GM21576 (cell line): ENCODE measurements at regions not wholly inside any gene's neighbourhood (a gene's known extent, or its start where the extent isn't known, plus 50 kb on each side); places are given as distances from the start of the nearest gene placed in this dataset.
A peak's percentile ranks its signal among the peaks of the same experiment; 100 is the strongest.
"Not testable (repeated sequence)": the region's sequence is repeated elsewhere in the genome, so short reads cannot be mapped to it uniquely, and the experiment has no call there.

ENCODE experiments used
- ATAC-seq: cut with Tn5 transposase; IDR thresholded peaks from one replicate; pipeline ENCODE4 v1.9.1; 2021; ENCODE audit warnings: mild to moderate bottlenecking, moderate library complexity; ENCODE audit not compliant: unreplicated experiment

GRCh38 chr6:79431537-79431933 lies 105.7 kb downstream of the LCA5 start:
- ATAC-seq, result no peak

GRCh38 chr6:79430913-79431536 lies 106.2 kb downstream of the LCA5 start:
- no peak for ATAC-seq

- no peak for ATAC-seq
These were observed 109.5 kb downstream of the LCA5 start for GRCh38 chr6:79427721-79428120.

- no peak for ATAC-seq
These were observed 110.5 kb downstream of the LCA5 start for GRCh38 chr6:79426625-79427278.

- no peak for ATAC-seq
These were observed 111.5 kb downstream of the LCA5 start for GRCh38 chr6:79425589-79426311.

GRCh38 chr6:79423216-79423615 lies 114.0 kb downstream of the LCA5 start:
- no peak for ATAC-seq

GRCh38 chr6:79422666-79423065 lies 114.6 kb downstream of the LCA5 start:
- no peak for ATAC-seq

GRCh38 chr6:79421707-79422484 lies 115.3 kb downstream of the LCA5 start:
- peak; percentile 84 for ATAC-seq

GRCh38 chr6:79421001-79421411 lies 116.2 kb downstream of the LCA5 start:
- ATAC-seq, result no peak

GRCh38 chr6:79420054-79420453 lies 117.2 kb downstream of the LCA5 start:
- no peak for ATAC-seq

- ATAC-seq, result no peak
These were observed 120.3 kb downstream of the LCA5 start for GRCh38 chr6:79416931-79417330.

- no peak for ATAC-seq
These were observed 123.6 kb downstream of the LCA5 start for GRCh38 chr6:79413562-79414002.

- no peak for ATAC-seq
These were observed 126.4 kb downstream of the LCA5 start for GRCh38 chr6:79410806-79411205.

- no peak for ATAC-seq
These were observed 128.8 kb downstream of the LCA5 start for GRCh38 chr6:79408256-79408974.

- no peak for ATAC-seq
These were observed 132.6 kb downstream of the LCA5 start for GRCh38 chr6:79404677-79405076.

- no peak for ATAC-seq
These were observed 133.0 kb downstream of the LCA5 start for GRCh38 chr6:79404261-79404660.

GRCh38 chr6:79403563-79403962 lies 133.7 kb downstream of the LCA5 start:
- no peak for ATAC-seq

GRCh38 chr6:79403086-79403485 lies 134.1 kb downstream of the LCA5 start:
- no peak for ATAC-seq

GRCh38 chr6:79399499-79399898 lies 137.7 kb downstream of the LCA5 start:
- ATAC-seq, result no peak

- ATAC-seq, result not testable (repeated sequence)
These were observed 138.6 kb downstream of the LCA5 start for GRCh38 chr6:79398617-79399016.

- ATAC-seq, result no peak
These were observed 140.6 kb downstream of the LCA5 start for GRCh38 chr6:79396625-79397024.
